ENCODE measurements at regions not wholly inside any gene's neighbourhood (a gene's known extent, or its start where the extent isn't known, plus 50 kb on each side); places are given as distances from the start of the nearest gene placed in this dataset.
"Not testable (repeated sequence)": the region's sequence is repeated elsewhere in the genome, so short reads cannot be mapped to it uniquely, and the experiment has no call there.

- not testable (repeated sequence) for TF ChIP-seq CTCF (IDR thresholded peaks at IDR 0.05); POLR2A (IDR thresholded peaks at IDR 0.05; ENCODE audit: low read depth)
These were observed 1697.1 kb upstream of the C9orf72 start for GRCh38 chr9:29270400-29270799.

All from esophagus muscularis mucosa (tissue), 3 donors.